Stimulated activated CD4-positive, alpha-beta T cell treated with anti-CD3 and anti-CD28 coated beads, Interleukin-4, amount 100 ng/mL, for 48 hours (primary cell): ENCODE measurements at regions not wholly inside any gene's neighbourhood (a gene's known extent, or its start where the extent isn't known, plus 50 kb on each side); places are given as distances from the start of the nearest gene placed in this dataset.

Experiments used
- DNase-seq, 2 donors: peaks; one replicate each; pipeline ENCODE4 v3.0.0-alpha.2; 2020; ENCODE audit warnings: low read depth in 2 of 2

GRCh38 chr3:68163062-68163461 is 508.6 kb upstream of the SUCLG2 start:
- DNase-seq, result no peak

DNA sequence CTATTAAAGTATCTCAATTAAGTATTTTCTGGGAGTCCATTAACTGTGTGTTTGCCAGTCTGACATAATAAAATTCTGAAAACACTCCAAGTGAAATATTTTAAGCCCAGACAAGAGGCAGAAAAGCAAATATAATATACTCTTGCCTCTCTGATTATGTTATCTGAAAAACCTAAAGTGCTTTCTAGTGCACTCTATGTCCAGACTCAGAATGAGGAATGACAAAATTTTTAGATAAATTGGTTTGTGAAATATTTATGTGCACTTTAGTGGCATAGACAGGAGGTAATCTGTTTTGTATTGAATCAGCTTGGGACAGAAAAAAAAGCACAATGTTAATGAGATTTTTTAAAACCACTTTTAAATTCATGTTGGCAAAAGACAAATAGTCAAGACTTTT is 508.2 kb upstream of the SUCLG2 start:
- no peak for DNase-seq

- no peak for DNase-seq
Measured at GRCh38 chr3:68151359-68151758, 496.9 kb upstream of the SUCLG2 start.

GRCh38 chr3:68148447-68148846 is 494.0 kb upstream of the SUCLG2 start:
- no peak for DNase-seq

GRCh38 chr3:68142441-68142840 is 488.0 kb upstream of the SUCLG2 start:
- DNase-seq, result no peak

- DNase-seq, result no peak
Measured at GRCh38 chr3:68139897-68140296, 485.5 kb upstream of the SUCLG2 start.

DNA sequence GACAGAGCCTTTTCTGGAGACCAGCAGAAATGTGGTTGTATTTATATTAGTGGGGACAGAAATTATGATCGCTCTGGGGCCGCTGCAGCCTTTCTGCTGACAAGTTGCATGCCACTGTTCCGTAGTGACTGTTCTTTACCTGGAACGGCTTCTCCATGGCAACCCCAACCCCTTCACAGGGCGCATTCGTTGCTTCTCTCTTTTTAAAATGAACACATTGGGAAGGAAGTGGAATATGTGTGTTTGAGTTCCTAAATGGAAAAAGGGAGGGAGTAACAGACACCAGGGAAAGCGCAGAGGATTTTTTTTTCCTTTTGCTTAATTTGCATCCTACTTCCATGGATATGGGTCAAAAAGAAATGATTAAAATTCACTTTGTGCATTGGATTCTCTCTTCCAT is 482.0 kb upstream of the SUCLG2 start:
- DNase-seq, result no peak

DNA sequence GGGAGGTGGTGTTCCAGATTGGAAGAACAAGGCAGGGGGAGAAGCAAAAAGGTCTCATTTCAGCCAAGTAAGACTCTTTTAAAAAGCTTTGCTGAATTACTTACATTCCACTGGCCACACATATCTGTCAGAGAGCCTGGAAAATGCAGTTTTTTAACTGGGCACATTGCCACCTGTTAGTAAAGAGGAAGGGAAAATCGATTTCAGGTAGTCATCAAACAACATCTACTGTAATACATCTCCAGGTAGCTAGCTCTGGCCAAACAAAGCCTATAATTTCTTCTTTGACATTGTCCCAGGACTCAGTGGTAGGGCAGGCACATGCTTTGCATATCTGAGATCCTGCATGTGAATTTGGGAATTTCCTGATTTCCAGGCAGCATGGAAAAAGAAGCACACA is 480.7 kb upstream of the SUCLG2 start:
- no peak for DNase-seq

- no peak for DNase-seq
Measured at GRCh38 chr3:68129065-68129464, 474.7 kb upstream of the SUCLG2 start.

DNA sequence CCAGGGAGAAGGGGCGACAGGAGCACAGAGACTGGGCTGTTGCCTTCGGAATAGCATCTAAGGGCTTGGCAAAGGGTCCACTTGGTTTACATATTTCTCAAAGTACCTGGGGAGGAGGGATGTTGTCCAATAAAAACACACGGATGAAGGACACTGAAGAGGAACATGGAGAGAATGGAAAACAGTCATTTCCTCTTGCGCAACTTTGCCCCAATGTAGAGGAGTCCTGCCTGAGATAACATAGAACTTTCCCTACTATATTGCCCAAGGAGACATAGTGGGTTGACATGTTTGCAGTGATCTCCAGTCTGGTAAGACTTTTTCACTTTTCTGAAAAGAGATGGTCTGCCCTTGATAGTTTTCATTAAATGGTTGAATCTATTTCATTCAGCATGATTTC is 468.8 kb upstream of the SUCLG2 start:
- DNase-seq, result no peak

GRCh38 chr3:68121287-68121686 is 466.9 kb upstream of the SUCLG2 start:
- DNase-seq, result no peak

- DNase-seq, result no peak
Measured at GRCh38 chr3:68116580-68116979, 462.2 kb upstream of the SUCLG2 start.

DNA sequence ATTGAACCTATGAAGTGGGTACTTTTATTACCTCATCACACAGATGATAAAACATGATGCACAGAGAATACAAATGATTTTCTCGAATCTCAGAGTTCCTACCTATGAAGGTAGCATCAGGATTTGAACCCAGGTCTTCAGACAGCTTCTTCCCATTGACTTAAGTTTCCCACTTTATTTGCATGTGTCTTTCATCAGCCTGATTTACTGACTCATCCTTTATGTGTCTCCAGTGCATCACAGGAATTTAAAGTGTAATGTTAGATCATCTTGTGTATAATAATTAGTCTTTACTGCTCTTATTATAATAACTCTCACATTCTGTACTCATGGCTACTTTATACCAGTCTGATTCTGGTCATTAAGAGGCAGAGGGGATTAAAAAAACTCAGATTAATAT is 449.4 kb upstream of the SUCLG2 start:
- DNase-seq, result no peak

DNA sequence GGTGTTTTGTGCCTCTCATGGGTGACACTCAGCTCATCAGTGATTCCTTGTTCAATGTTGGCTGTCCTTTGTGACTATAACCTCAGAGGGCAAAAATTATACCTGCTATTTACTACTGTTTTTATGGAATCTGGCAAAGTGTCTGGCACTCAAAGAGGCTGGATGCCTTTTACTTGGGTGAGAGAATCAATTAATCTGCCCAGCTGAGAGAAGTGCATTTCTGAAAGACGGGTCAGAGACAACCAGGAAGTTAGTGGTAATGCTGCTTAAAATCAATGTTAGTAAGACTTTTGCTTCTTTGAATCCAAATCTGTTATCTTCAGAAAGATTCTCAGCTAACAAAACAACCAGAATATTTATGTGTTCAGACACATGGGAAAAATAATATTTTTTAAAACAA is 436.2 kb upstream of the SUCLG2 start:
- no peak for DNase-seq

DNA sequence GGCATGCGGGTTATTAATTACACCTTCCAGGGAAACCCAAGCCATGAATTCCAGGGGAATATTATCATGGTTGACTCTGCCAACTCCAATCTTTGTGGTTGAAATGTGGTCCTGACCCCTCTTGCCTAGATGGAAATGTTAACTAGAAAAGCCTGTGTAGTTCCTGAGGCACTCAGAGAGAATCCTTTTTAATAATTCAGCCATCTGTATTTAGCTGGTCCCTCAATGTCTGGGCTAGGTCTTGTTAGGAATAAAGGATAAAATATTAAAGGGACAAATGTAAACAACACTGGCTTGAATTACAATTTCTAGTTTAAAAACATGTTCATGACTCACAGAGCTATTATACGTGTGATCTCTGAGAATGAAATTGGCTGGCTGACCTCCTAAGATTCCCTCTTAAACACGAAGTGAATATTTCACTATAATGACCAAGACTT is 435.2 kb upstream of the SUCLG2 start:
- no peak for DNase-seq

DNA sequence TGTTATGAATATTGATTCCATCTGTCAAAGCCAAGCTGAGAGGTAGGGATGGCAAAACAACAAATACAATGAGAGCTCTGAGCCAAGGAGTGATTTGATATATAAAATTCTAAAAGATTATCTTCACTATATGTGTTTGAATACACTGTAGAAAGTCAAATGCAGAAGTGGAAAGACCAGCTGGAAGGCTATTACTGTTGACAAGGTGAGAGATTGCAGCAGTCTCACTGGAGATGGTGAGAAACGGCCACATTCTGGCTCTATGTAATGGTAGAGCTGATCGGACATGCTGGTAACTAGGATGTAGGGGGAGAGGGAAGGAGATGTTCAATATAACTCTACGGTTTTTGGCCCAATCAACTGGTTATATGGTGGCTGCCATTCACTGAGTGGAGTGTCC is 434.2 kb upstream of the SUCLG2 start:
- DNase-seq, result no peak

DNA sequence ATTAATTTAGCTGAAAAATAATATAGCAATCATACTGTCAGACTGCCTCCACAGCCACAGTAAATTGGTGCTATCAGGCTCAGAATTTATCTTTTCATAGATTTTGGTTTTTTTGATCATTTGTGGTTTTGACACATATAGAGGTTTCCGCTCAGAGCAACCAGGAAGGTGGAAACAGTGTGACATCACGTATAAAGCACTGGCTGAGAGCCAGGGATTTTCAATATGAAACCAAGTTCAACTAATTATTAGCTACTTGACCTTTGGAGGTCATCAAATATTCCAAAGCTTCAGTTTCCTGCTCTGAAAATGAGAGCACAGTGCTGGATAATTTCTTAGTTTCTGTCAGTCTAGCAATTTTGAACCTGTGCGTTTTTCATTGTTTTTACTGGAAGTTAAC is 433.8 kb upstream of the SUCLG2 start:
- DNase-seq, result no peak

DNA sequence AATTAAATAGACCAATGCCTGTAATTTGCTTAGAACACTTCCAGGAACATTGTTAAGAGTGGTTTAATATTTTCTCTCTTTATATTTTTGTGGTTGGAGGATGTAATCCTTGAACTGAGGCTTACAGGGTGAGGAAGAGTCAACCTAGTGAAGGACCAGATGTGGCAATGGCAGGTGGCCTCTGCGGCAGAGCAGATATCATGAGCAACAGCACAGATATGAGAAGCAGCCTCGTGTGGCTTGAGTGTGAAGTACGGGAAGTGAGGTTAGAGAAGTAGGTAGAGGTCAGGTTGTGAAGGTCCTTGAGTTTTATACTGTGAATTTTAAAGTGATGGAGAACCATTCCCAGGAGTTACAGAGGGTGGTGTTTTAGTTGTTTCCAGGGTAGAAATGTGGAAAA is 417.6 kb upstream of the SUCLG2 start:
- no peak for DNase-seq

DNA sequence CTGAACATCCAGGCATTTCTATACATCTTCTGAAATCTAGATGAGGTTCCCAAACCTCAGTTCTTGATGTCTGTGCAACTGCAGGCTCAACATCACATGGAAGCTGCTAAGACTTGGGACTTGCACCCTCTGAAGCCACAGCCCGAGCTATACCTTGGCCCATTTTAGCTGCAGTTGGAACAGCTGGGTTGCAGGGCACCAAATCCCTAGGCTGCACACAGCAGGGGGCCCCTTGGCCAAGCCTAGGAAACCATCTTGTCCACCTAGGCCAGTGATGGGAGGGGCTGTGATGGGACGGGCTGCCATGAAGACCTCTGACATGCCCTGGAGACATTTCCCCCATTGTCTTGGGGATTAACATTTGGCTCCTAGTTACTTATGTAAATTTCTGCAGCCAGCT is 415.8 kb upstream of the SUCLG2 start:
- no peak for DNase-seq

DNA sequence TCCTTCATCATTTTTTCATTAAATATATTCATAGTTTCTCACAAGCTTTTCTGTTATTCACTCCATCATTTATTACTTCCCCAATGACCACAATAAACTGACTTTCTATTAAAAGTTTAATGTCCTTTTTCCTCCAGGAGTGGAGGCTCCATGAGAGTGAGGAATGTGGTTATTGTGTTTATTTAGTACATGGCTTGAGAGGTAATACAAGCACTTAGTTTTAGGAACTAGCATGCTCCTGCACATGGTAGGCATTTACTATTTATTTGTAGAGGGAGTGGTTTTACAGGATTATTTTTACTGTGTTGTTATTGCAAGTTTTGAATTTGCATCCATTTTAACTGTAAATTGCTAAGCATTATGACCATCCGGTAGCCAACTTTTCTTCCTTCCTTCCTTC is 412.9 kb upstream of the SUCLG2 start:
- DNase-seq, result no peak

GRCh38 chr3:68062926-68063325 is 408.5 kb upstream of the SUCLG2 start:
- no peak for DNase-seq

DNA sequence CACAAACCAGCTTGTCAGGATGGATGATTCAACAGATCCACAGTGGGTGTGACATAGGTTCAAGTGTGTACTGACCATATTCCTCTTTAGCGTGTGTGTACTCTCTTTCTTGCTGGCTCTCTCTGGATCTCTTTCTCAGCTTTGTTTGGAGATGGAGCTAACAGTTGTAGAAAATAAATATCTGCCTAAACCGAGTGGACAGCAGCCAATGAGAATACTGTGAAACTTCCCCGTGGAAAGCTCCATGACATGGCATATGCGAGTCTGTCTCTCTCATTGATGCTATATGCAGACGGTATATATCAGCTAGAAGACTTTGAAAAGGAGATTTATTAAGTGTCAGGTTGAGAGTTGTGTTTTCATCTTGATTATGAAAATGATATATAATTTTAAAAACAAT is 406.5 kb upstream of the SUCLG2 start:
- DNase-seq, result no peak

- DNase-seq, result no peak
Measured at GRCh38 chr3:68060191-68060590, 405.8 kb upstream of the SUCLG2 start.

- no peak for DNase-seq
Measured at GRCh38 chr3:68059628-68060152, 405.3 kb upstream of the SUCLG2 start.
